WERI-Rb-1 (cell line): ENCODE measurements at regions not wholly inside any gene's neighbourhood (a gene's known extent, or its start where the extent isn't known, plus 50 kb on each side); places are given as distances from the start of the nearest gene placed in this dataset.
"Not testable (repeated sequence)": the region's sequence is repeated elsewhere in the genome, so short reads cannot be mapped to it uniquely, and the experiment has no call there.

Experiments
- DNase-seq: peaks from one replicate; pipeline ENCODE4 v3.0.0-alpha.2; 2020
- H3K27ac ChIP-seq: fragments of 250-450 bp; sonication (Bioruptor Pico); 2 replicates; pipeline ENCODE4 v1.5.1; 2020; ENCODE audit warnings: mild to moderate bottlenecking, moderate library complexity
- H3K27me3 ChIP-seq: fragments of 250-450 bp; sonication (Bioruptor Pico); 2 replicates; pipeline ENCODE4 v1.5.1; 2021; ENCODE audit warnings: mild to moderate bottlenecking, low read depth, moderate library complexity; ENCODE audit not compliant: insufficient read depth, severe bottlenecking
- H3K36me3 ChIP-seq: fragments of 250-450 bp; sonication (Bioruptor Pico); 2 replicates; pipeline ENCODE4 v1.5.1; 2020; ENCODE audit warnings: mild to moderate bottlenecking, moderate library complexity
- H3K4me3 ChIP-seq: 2 replicates; pipeline ENCODE4 v1.5.1; 2011; ENCODE audit warnings: low read depth, mild to moderate bottlenecking, control low read depth, low read length
- H3K9me3 ChIP-seq: fragments of 250-450 bp; sonication (Bioruptor Pico); 2 replicates; pipeline ENCODE4 v1.5.1; 2021; ENCODE audit warnings: mild to moderate bottlenecking, moderate library complexity; ENCODE audit not compliant: severe bottlenecking
- CTCF ChIP-seq: IDR thresholded peaks from 2 replicates; pipeline ENCODE4 v1.5.1; 2011; ENCODE audit warnings: low read depth, mild to moderate bottlenecking, control low read depth, inconsistent platforms, low read length

GRCh38 chr4:28832444-28832843, 1887.7 kb upstream of the PCDH7 start:
- no peak overlapping the region for H3K4me3 ChIP-seq
- H3K27me3 ChIP-seq, result no peaks in the 10 kb centered on the region
- H3K27ac ChIP-seq, result no peak overlapping the region
- no peak for DNase-seq
- no peaks in the 10 kb centered on the region for H3K9me3 ChIP-seq
- no peak for TF ChIP-seq CTCF
- no peaks in the 10 kb centered on the region for H3K36me3 ChIP-seq

- DNase-seq, result no peak
- H3K27ac ChIP-seq, result no peak overlapping the region
- TF ChIP-seq CTCF, result no peak
- no peak overlapping the region for H3K4me3 ChIP-seq
- no peaks in the 10 kb centered on the region for H3K36me3 ChIP-seq
- H3K9me3 ChIP-seq, result no peaks in the 10 kb centered on the region
- no peaks in the 10 kb centered on the region for H3K27me3 ChIP-seq
Measured at GRCh38 chr4:28834120-28834519, 1886.0 kb upstream of the PCDH7 start.

GRCh38 chr4:28835501-28835900, 1884.7 kb upstream of the PCDH7 start:
- Histone ChIP-seq H3K36me3 (no peaks in the 10 kb centered on the region), H3K27me3 (no peaks in the 10 kb centered on the region), H3K4me3 (no peak overlapping the region), H3K27ac (no peak overlapping the region), H3K9me3 (no peaks in the 10 kb centered on the region)
- no peak for TF ChIP-seq CTCF
- no peak for DNase-seq

- no peaks in the 10 kb centered on the region for H3K36me3 ChIP-seq
- no peaks in the 10 kb centered on the region for H3K9me3 ChIP-seq
- TF ChIP-seq CTCF, result no peak
- no peak overlapping the region for H3K4me3 ChIP-seq
- no peaks in the 10 kb centered on the region for H3K27me3 ChIP-seq
- H3K27ac ChIP-seq, result no peak overlapping the region
- DNase-seq, result no peak
Measured at GRCh38 chr4:28842271-28842670, 1877.9 kb upstream of the PCDH7 start.

- no peak for TF ChIP-seq CTCF
- H3K27me3 ChIP-seq, result no peaks in the 10 kb centered on the region
- H3K9me3 ChIP-seq, result no peaks in the 10 kb centered on the region
- no peak for DNase-seq
- H3K27ac ChIP-seq, result no peak overlapping the region
- H3K4me3 ChIP-seq, result no peak overlapping the region
- H3K36me3 ChIP-seq, result no peaks in the 10 kb centered on the region
Measured at GRCh38 chr4:28845158-28845557, 1875.0 kb upstream of the PCDH7 start.

- H3K9me3 ChIP-seq, H3K4me3 ChIP-seq, H3K27ac ChIP-seq, H3K27me3 ChIP-seq, H3K36me3 ChIP-seq, DNase-seq: not testable (repeated sequence)
Measured at GRCh38 chr4:28857028-28857427, 1863.1 kb upstream of the PCDH7 start.
